ENCODE measurements at regions not wholly inside any gene's neighbourhood (a gene's known extent, or its start where the extent isn't known, plus 50 kb on each side); places are given as distances from the start of the nearest gene placed in this dataset.

DNA sequence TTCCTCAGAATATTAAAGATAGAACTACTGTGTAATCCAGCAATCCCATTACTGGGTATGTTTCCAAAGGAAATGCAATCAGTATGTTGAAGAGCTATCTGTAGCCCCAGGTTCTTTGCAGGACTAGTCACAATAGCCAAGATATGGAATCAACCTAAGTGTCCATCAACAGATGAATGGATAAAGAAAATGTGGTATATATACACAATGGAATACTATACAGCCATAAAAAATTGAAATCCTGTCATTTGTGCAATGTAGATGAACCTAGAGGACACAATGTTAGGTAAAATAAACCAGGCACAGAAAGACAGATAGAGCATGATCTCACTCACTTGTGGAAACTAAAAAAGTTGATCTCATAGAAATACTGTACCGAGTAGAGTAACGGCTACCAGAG lies 306.0 kb upstream of the MARCKS start:
- no peak for TF ChIP-seq POLR2A (IDR thresholded peaks at IDR 0.05)
- TF ChIP-seq, protein P1, sequence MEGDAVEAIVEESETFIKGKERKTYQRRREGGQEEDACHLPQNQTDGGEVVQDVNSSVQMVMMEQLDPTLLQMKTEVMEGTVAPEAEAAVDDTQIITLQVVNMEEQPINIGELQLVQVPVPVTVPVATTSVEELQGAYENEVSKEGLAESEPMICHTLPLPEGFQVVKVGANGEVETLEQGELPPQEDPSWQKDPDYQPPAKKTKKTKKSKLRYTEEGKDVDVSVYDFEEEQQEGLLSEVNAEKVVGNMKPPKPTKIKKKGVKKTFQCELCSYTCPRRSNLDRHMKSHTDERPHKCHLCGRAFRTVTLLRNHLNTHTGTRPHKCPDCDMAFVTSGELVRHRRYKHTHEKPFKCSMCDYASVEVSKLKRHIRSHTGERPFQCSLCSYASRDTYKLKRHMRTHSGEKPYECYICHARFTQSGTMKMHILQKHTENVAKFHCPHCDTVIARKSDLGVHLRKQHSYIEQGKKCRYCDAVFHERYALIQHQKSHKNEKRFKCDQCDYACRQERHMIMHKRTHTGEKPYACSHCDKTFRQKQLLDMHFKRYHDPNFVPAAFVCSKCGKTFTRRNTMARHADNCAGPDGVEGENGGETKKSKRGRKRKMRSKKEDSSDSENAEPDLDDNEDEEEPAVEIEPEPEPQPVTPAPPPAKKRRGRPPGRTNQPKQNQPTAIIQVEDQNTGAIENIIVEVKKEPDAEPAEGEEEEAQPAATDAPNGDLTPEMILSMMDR (IDR thresholded peaks at IDR 0.05), result no peak
